SK-N-SH (cell line): ENCODE measurements at regions not wholly inside any gene's neighbourhood (a gene's known extent, or its start where the extent isn't known, plus 50 kb on each side); places are given as distances from the start of the nearest gene placed in this dataset.

Source experiments
- CTCF ChIA-PET: fragments of 300-600, 350-600 bp; formaldehyde crosslinking; extraction: SDS; loops from one replicate; lab custom pipeline; 2021; lab: Yijun Ruan, JAX
- POLR2A ChIA-PET: fragments of 350-600 bp; sonication (Branson Sonifier 250); formaldehyde crosslinking; extraction: SDS; loops from one replicate; lab custom pipeline; 2020; ENCODE audit warnings: antibody characterized with exemption, inconsistent platforms; lab: Yijun Ruan, JAX
- DNase-seq: peaks from one replicate; pipeline ENCODE4 v3.0.0; 2012
- H2AFZ ChIP-seq: fragments of 200-600 bp; sonication (generic); 2 replicates; pipeline ENCODE4 v1.8.1; 2016; ENCODE audit warnings: antibody characterized with exemption, mild to moderate bottlenecking, low read depth
- H3F3A ChIP-seq: fragments of 200-600 bp; sonication (generic); replicated peaks from 2 replicates; pipeline ENCODE3; 2016; ENCODE audit warnings: antibody characterized with exemption, mild to moderate bottlenecking; ENCODE audit not compliant: insufficient read depth
- H3K27ac ChIP-seq, 2 experiments: fragments of 200-500 bp in 1 of 2; fragments of 200-600 bp in 1 of 2; sonication (Bioruptor generic) in 1 of 2; sonication (generic), shearing (Covaris generic) in 1 of 2; 2 replicates each; pipeline versions ENCODE4 v1.5.1 to v1.6.1; 2014 to 2016; ENCODE audit warnings: low read depth in 2 of 2, inconsistent platforms in 1 of 2, low read length in 1 of 2, mild to moderate bottlenecking in 1 of 2, mixed read lengths in 1 of 2
- H3K27me3 ChIP-seq: fragments of 200-600 bp; sonication (generic), shearing (Covaris generic); 2 replicates; pipeline ENCODE4 v1.6.1; 2016; ENCODE audit warnings: mixed run types; ENCODE audit not compliant: insufficient read depth
- H3K36me3 ChIP-seq, 2 experiments: fragments of 200-500 bp in 1 of 2; fragments of 200-600 bp in 1 of 2; sonication (Bioruptor generic) in 1 of 2; sonication (generic) in 1 of 2; replicated peaks in 1 of 2; 2 replicates each; pipeline versions ENCODE3 to v1.5.1; 2014 to 2016; ENCODE audit warnings: low read length in 1 of 2, mild to moderate bottlenecking in 1 of 2; ENCODE audit not compliant: insufficient read depth in 2 of 2, control insufficient read depth in 1 of 2
- H3K4me1 ChIP-seq, 2 experiments: fragments of 200-500 bp in 1 of 2; fragments of 200-600 bp in 1 of 2; sonication (Bioruptor generic) in 1 of 2; sonication (generic), shearing (Covaris generic) in 1 of 2; 2 replicates each; pipeline versions ENCODE4 v1.5.1 to v1.6.1; 2014 to 2016; ENCODE audit warnings: low read depth in 1 of 2, low read length in 1 of 2, mixed run types in 1 of 2; ENCODE audit not compliant: insufficient read depth in 2 of 2, control insufficient read depth in 1 of 2
- H3K4me2 ChIP-seq: fragments of 200-600 bp; sonication (generic), shearing (Covaris generic); 2 replicates; pipeline ENCODE4 v1.6.1; 2017; ENCODE audit warnings: mixed run types
- H3K4me3 ChIP-seq, 2 experiments: fragments of 200-500 bp in 1 of 2; fragments of 200-600 bp in 1 of 2; sonication (Bioruptor generic) in 1 of 2; sonication (generic), shearing (Covaris generic) in 1 of 2; 2 replicates each; pipeline versions ENCODE4 v1.5.1 to v1.8.1; 2014 to 2016; ENCODE audit warnings: low read depth in 2 of 2, inconsistent platforms in 1 of 2, low read length in 1 of 2, mild to moderate bottlenecking in 1 of 2, mixed read lengths in 1 of 2, moderate library complexity in 1 of 2
- H3K79me2 ChIP-seq: fragments of 200-600 bp; sonication (generic); 2 replicates; pipeline ENCODE4 v1.8.1; 2017; ENCODE audit warnings: mild to moderate bottlenecking; ENCODE audit not compliant: insufficient read depth
- H3K9ac ChIP-seq: fragments of 200-600 bp; sonication (generic); 2 replicates; pipeline ENCODE4 v1.6.1; 2017; ENCODE audit warnings: mixed run types
- H3K9me2 ChIP-seq: fragments of 200-600 bp; sonication (generic); 2 replicates; pipeline ENCODE4 v1.6.1; 2017; ENCODE audit warnings: mixed run types
- H3K9me3 ChIP-seq: fragments of 200-600 bp; sonication (generic); 2 replicates; pipeline ENCODE4 v1.6.1; 2017; ENCODE audit warnings: mixed run types, mild to moderate bottlenecking, moderate library complexity
- H4K20me1 ChIP-seq: fragments of 200-600 bp; sonication (generic); 2 replicates; pipeline ENCODE4 v1.6.1; 2017; ENCODE audit warnings: mild to moderate bottlenecking, mixed run types; ENCODE audit not compliant: insufficient read depth
- JUND ChIP-seq: IDR thresholded peaks from 2 replicates; pipeline ENCODE4 v1.4.0; 2012
- MEF2A ChIP-seq: IDR thresholded peaks from 2 replicates; pipeline ENCODE4 v1.4.0; 2012; ENCODE audit warnings: low read depth, borderline replicate concordance
- NFIC ChIP-seq: IDR thresholded peaks from 2 replicates; pipeline ENCODE4 v1.4.0; 2012; ENCODE audit warnings: borderline replicate concordance
- POLR2AphosphoS5 ChIP-seq: IDR thresholded peaks from 2 replicates; pipeline ENCODE4 v1.6.1; 2012; ENCODE audit warnings: low read depth, low read length
- RXRA ChIP-seq: IDR thresholded peaks from 2 replicates; pipeline ENCODE4 v1.4.0; 2012; ENCODE audit warnings: low read depth, mild to moderate bottlenecking, borderline replicate concordance
- SIN3A ChIP-seq: IDR thresholded peaks from 2 replicates; pipeline ENCODE4 v1.6.1; 2012; ENCODE audit warnings: low read depth, mild to moderate bottlenecking, low read length, moderate library complexity, borderline replicate concordance
- TAF1 ChIP-seq: IDR thresholded peaks from 2 replicates; pipeline ENCODE4 v1.6.1; 2012; ENCODE audit warnings: low read depth, mild to moderate bottlenecking, low read length, moderate library complexity, borderline replicate concordance
- TCF12 ChIP-seq: IDR thresholded peaks from 2 replicates; pipeline ENCODE4 v1.4.0; 2012
- TEAD4 ChIP-seq: IDR thresholded peaks from 2 replicates; pipeline ENCODE4 v1.4.0; 2012; ENCODE audit warnings: mild to moderate bottlenecking, borderline replicate concordance; ENCODE audit not compliant: insufficient read depth
- YY1 ChIP-seq: IDR thresholded peaks from 2 replicates; pipeline ENCODE4 v1.4.0; 2012; ENCODE audit warnings: low read depth, mild to moderate bottlenecking
- WGBS: methylation state at CpG from one replicate; pipeline ENCODE4 v1.1.6; 2017; ENCODE audit warnings: low lambda C conversion rate; 5-methylcytosine and 5-hydroxymethylcytosine counted together
- TF ChIP-seq, protein P1 (sequence below): IDR thresholded peaks from 2 replicates; pipeline ENCODE4; 2012
- TF ChIP-seq, protein P2 (sequence below): fragments of 200-600 bp; sonication (generic); IDR thresholded peaks from 2 replicates; pipeline ENCODE4 v1.6.1; 2017; ENCODE audit warnings: antibody characterized with exemption, mild to moderate bottlenecking, moderate library complexity
- TF ChIP-seq, protein P3 (sequence below): IDR thresholded peaks from 2 replicates; pipeline ENCODE4 v1.4.0; 2012; ENCODE audit warnings: low read depth
- TF ChIP-seq, protein P4 (sequence below): fragments of 150-350 bp; IDR thresholded peaks from 2 replicates; pipeline ENCODE4 v1.6.1; 2016; ENCODE audit warnings: mild to moderate bottlenecking, low read depth, low read length

GRCh38 chr10:9243941-9244411 lies 1189.5 kb downstream of the GATA3 start:
- ChIA-PET CTCF (interaction anchor here (0.6 to 1.6 kb wide), 4 partner anchors 15 to 59 kb away, joined by 3 read pairs; no protein-coding TSS in a partner anchor), POLR2A (no interaction called here)
- no peak overlapping the region for H3K4me2 ChIP-seq
- H2AFZ ChIP-seq = no peak overlapping the region
- no peak overlapping the region for H3K4me3 ChIP-seq
- peaks cover 2 to 30% of the 10 kb centered on the region in 2 experiments; a peak in 3 of 4 replicates for H3K4me1 ChIP-seq
- peaks cover 0 to 3% of the 10 kb centered on the region in 2 experiments for H3K36me3 ChIP-seq
- 0 out of 2 replicates have a peak, but pooled peaks cover under 1% of the 10 kb centered on the region for H3K9me3 ChIP-seq
- H3K9me2 ChIP-seq = no peaks in the 10 kb centered on the region
- peaks cover 7% of the 10 kb centered on the region for H3F3A ChIP-seq
- H3K9ac ChIP-seq = no peak overlapping the region
- DNase-seq = no peak
- H4K20me1 ChIP-seq = no peaks in the 10 kb centered on the region
- no peak for TF ChIP-seq SIN3A
- TF ChIP-seq RXRA = no peak
- TF ChIP-seq, protein P1, sequence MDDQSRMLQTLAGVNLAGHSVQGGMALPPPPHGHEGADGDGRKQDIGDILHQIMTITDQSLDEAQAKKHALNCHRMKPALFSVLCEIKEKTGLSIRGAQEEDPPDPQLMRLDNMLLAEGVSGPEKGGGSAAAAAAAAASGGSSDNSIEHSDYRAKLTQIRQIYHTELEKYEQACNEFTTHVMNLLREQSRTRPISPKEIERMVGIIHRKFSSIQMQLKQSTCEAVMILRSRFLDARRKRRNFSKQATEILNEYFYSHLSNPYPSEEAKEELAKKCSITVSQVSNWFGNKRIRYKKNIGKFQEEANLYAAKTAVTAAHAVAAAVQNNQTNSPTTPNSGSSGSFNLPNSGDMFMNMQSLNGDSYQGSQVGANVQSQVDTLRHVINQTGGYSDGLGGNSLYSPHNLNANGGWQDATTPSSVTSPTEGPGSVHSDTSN = no peak
- no peak for TF ChIP-seq POLR2AphosphoS5
- TF ChIP-seq MEF2A = no peak
- TF ChIP-seq TCF12 = no peak
- TF ChIP-seq NFIC = no peak
- TF ChIP-seq, protein P2, sequence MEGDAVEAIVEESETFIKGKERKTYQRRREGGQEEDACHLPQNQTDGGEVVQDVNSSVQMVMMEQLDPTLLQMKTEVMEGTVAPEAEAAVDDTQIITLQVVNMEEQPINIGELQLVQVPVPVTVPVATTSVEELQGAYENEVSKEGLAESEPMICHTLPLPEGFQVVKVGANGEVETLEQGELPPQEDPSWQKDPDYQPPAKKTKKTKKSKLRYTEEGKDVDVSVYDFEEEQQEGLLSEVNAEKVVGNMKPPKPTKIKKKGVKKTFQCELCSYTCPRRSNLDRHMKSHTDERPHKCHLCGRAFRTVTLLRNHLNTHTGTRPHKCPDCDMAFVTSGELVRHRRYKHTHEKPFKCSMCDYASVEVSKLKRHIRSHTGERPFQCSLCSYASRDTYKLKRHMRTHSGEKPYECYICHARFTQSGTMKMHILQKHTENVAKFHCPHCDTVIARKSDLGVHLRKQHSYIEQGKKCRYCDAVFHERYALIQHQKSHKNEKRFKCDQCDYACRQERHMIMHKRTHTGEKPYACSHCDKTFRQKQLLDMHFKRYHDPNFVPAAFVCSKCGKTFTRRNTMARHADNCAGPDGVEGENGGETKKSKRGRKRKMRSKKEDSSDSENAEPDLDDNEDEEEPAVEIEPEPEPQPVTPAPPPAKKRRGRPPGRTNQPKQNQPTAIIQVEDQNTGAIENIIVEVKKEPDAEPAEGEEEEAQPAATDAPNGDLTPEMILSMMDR = no peak
- TF ChIP-seq TAF1 = no peak
- TF ChIP-seq, protein P3, sequence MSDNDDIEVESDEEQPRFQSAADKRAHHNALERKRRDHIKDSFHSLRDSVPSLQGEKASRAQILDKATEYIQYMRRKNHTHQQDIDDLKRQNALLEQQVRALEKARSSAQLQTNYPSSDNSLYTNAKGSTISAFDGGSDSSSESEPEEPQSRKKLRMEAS = no peak
- TF ChIP-seq JUND = no peak
- H3K27ac ChIP-seq = peak overlapping the region in 1 of 2 experiments; percentile 91; a peak in 3 of 4 replicates
- 67% methylated on average over 5 of the region's 6 CpGs for WGBS
- no peaks in the 10 kb centered on the region for H3K27me3 ChIP-seq
- no peaks in the 10 kb centered on the region for H3K79me2 ChIP-seq

DNA sequence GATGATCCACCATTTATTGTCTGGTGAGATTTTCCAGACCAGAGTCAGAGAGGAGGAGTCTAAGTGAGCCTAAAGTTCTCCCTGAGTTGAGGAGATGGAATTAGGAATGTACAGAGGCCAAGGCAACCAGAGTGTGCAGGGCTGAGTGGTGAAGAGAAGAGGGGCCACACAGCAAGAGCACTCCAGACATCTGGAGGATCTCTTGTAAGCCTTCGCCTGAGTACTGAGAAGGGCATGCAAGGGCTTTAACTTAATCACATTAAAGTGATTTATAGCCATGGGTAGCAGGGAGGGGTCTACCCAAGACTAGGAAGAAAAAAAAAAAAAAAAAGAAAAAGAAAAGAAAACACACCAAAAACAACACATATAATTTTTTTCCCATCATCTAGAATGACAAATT lies 1190.4 kb downstream of the GATA3 start:
- Histone ChIP-seq H3K9me3 (peaks cover 9% of the 10 kb centered on the region; the same call in 1 of the 2 replicates), H2AFZ (no peak overlapping the region), H3K36me3 (peaks cover 0 to 3% of the 10 kb centered on the region in 2 experiments), H3K4me1 (peaks cover 0 to 25% of the 10 kb centered on the region in 2 experiments; a peak in 2 of 4 replicates), H3F3A (peaks cover under 1% of the 10 kb centered on the region), H3K4me3 (no peak overlapping the region), H3K9me2 (no peaks in the 10 kb centered on the region), H3K27me3 (no peaks in the 10 kb centered on the region), H4K20me1 (no peaks in the 10 kb centered on the region), H3K4me2 (no peak overlapping the region), H3K79me2 (no peaks in the 10 kb centered on the region), H3K27ac (peak overlapping the region; percentile 11 to 91; a peak in 3 of 4 replicates), H3K9ac (no peak overlapping the region)
- POLR2A ChIA-PET = no interaction called here
- no peak for DNase-seq
- CTCF ChIA-PET = interaction anchor here (1.2 kb wide), 1 partner anchor 42 kb away, joined by 3 read pairs; no protein-coding TSS in a partner anchor
- 54% methylated on average over 1 of the region's 1 CpG for WGBS
- TF ChIP-seq, protein P1 = no peak
- TF ChIP-seq TCF12 (peak; percentile 15; the same call in 1 of the 2 replicates), TEAD4 (no peak), YY1 (no peak), NFIC (no peak)
- TF ChIP-seq, protein P4, sequence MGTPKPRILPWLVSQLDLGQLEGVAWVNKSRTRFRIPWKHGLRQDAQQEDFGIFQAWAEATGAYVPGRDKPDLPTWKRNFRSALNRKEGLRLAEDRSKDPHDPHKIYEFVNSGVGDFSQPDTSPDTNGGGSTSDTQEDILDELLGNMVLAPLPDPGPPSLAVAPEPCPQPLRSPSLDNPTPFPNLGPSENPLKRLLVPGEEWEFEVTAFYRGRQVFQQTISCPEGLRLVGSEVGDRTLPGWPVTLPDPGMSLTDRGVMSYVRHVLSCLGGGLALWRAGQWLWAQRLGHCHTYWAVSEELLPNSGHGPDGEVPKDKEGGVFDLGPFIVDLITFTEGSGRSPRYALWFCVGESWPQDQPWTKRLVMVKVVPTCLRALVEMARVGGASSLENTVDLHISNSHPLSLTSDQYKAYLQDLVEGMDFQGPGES = no peak
